GM21367 (cell line): ENCODE measurements at regions not wholly inside any gene's neighbourhood (a gene's known extent, or its start where the extent isn't known, plus 50 kb on each side); places are given as distances from the start of the nearest gene placed in this dataset.

Experiments
- ATAC-seq: cut with Tn5 transposase; IDR thresholded peaks from one replicate; pipeline ENCODE4 v1.9.1; 2021; ENCODE audit not compliant: unreplicated experiment

GRCh38 chr5:60010853-60011252 is 117.3 kb upstream of the PDE4D start:
- ATAC-seq = no peak

DNA sequence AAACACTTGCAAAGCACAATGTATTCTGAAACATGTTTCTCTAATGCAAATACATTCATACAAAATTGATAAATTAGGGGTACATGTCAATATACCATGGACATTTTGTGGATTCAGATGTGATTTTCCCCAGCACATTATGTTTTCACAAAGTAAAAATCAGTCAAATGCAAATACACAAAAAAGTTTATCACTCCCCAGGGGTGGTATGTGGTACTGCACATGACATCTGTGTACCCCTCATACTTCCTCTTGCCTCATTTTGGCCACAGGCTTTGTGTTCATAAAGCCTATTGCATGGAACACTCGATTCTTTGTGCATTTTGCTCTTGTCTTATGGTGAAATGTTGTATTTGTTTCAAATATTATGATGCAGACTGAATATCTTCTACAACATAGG is 116.8 kb upstream of the PDE4D start:
- no peak for ATAC-seq

- no peak for ATAC-seq
Measured at GRCh38 chr5:60007729-60008128, 114.2 kb upstream of the PDE4D start.

- ATAC-seq = no peak
Measured at GRCh38 chr5:59999056-59999455, 105.5 kb upstream of the PDE4D start.

DNA sequence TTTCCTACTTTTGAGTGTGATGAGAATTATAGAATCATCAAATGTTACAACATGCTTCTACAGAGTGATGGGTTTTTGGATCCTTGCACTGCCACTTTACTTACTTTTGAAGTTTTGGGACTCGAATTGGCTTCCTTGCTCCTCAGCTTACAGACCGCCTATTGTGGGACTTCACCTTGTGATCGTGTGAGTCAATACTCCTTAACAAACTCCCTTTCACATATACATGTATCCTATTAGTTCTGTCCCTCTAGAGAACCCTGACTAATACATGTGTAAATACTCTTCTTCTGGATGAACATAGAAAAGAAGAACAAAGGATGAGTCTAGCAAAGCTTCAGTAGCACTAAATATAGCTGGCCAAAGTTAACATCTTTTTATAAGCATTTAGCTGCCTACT is 98.7 kb upstream of the PDE4D start:
- no peak for ATAC-seq

- ATAC-seq = no peak
Measured at GRCh38 chr5:59988396-59988795, 94.9 kb upstream of the PDE4D start.

- ATAC-seq = no peak
Measured at GRCh38 chr5:59976342-59976741, 82.8 kb upstream of the PDE4D start.

DNA sequence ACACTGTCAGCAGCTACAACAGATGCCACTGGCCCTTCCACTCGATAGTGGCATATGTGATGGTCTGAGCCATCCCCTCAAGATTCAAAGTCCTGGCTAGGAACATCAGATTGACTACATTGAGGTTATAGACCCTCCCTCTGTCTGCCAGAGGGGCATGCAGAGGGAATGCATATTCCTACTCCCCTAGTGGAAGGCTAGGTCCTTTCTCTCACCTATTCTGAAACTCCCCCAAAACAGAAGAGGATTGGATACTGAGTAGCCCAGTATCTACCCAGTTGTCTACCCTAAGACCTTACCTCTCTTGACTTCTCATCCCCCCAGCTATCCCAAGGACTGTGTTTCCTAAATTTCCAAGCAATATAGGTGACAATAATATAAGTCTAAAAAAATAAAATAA is 78.5 kb upstream of the PDE4D start:
- ATAC-seq = no peak

DNA sequence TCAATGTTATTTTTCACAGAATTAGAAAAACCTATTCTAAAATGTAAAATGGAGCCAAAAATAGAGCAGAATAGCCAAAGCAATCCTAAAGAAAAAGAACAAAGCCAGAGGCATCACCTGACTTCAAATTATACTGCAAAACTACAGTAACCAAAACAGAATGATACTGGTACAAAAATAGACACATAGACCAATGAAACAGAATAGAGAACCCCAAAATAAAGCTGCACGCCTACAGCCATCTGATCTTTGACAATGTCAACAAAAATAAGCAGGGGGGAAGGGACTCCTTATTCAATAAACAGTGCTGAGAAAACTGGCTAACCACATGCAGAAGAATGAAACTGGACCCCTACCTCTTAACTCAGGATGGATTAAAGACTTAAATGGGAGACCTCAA is 65.8 kb upstream of the PDE4D start:
- no peak for ATAC-seq

- no peak for ATAC-seq
Measured at GRCh38 chr5:59956130-59956783, 62.7 kb upstream of the PDE4D start.

DNA sequence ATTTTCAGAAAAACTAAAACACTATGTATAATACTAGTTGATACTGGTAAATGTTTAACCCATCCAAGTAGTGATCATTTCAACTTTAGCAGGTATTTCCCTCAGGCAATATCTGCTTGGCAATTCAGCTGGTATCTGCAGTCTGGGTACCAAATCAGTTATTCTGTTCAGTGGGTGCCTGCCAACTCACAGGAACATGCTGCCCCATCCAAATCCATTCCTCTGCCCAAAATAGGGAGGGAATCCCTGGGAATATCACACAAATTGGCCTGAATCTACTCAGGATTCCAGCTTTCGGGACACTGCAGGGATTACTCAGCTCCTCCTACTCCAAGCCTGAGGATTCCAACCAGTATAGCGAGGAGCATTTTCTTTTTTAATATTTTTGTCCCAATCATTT is 61.7 kb upstream of the PDE4D start:
- ATAC-seq = no peak

GRCh38 chr5:59943452-59944113 is 50.1 kb upstream of the PDE4D start:
- ATAC-seq = no peak
